ENCODE measurements at regions not wholly inside any gene's neighbourhood (a gene's known extent, or its start where the extent isn't known, plus 50 kb on each side); places are given as distances from the start of the nearest gene placed in this dataset.
"Not testable (repeated sequence)": the region's sequence is repeated elsewhere in the genome, so short reads cannot be mapped to it uniquely, and the experiment has no call there.

DNA sequence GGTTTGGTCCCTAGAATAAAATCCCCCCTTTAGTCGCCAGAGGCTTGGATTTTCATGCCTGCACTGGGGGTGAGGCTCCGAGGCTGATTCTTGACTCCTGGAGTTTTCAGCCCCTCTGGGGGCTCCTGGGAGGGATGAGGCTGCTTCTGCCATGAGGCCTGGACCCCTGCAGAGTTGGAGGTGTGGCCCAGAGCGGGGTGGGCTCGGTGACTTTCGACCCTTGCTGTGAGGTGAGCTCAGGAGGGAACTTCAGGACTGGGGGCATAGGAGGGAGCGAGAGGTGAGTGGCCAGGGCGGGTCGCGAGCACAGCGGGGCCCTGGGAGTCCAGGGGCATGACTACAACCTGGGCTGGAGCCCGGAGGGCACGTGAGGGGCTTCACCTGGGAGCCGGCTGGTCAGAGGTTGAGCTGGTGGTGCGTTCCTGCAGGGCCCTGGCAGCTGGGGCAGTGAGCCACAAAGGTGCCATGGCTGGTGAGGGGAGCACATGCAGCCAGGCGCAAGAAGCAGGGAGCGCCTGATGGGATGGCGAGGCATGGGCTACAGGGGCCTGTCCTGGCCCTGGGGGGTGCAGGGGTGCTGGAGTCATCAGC is 168.2 kb downstream of the KIF26A start:
- DNase-seq = no peak

DNA sequence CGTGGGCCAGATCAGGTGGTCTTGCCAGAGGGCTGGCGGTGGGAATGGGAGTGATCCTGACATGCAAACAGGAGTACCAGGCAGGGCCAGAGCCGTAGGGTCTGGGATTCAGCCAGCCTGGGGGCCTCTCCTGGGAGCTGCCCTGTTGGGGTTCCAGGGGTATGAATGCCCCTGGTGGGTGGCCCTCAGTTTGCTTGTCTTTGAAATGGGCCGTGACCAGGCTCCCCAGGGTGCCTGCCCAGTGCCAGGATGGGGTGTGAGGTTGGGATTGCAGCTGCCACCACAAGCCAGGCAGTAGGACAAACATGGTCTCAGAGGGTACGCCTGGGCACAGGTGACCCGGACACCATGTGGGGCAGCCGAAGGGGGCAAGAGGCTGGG is 168.8 kb downstream of the KIF26A start:
- DNase-seq = no peak

DNA sequence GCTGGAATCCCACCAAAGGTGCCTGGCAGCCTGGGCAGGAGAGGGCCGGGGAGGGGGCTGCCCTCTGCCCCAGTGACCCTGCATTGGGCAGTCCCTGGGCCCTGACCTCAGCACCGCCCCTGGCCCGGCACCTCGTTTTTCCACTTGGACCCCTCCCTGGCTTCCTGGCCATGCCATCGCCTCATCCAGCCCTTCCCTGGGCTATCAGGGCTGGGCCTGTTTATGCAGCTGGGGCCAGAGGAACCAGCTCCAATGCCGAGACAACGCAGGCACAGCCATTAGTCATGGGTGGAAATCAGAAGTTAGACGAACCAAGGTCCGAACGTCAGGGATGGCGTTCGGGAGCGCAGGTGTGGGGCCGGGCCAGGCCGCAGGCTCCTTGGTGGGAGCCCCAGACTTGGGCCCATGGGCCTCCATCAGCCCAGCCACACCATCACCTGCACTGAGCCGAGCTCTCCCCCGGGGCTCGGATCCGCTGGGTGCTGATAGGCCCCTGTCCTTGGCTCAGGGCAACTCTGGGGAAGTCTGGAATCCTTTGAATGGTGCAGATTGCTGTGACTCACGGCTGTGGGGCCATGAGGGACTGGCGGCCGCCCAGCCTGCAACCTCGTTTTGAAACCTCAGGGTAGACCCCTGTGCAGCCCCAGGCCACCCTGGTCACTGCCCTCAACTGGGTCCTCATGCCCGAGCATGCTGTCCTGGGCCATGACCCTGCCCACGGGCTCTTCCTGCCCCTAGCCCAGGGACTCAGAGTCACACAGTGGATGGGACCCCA is 169.4 kb downstream of the KIF26A start:
- DNase-seq = no peak

DNA sequence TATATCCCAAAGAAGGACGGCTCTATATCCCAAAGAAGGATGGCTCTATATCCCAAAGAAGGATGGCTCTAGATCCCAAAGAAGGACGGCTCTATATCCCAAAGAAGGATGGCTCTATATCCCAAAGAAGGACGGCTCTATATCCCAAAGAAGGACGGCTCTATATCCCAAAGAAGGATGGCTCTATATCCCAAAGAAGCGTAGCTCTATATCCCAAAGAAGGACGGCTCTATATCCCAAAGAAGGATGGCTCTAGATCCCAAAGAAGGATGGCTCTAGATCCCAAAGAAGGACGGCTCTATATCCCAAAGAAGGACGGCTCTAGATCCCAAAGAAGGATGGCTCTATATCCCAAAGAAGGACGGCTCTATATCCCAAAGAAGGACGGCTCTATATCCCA is 170.1 kb downstream of the KIF26A start:
- not testable (repeated sequence) for DNase-seq

DNA sequence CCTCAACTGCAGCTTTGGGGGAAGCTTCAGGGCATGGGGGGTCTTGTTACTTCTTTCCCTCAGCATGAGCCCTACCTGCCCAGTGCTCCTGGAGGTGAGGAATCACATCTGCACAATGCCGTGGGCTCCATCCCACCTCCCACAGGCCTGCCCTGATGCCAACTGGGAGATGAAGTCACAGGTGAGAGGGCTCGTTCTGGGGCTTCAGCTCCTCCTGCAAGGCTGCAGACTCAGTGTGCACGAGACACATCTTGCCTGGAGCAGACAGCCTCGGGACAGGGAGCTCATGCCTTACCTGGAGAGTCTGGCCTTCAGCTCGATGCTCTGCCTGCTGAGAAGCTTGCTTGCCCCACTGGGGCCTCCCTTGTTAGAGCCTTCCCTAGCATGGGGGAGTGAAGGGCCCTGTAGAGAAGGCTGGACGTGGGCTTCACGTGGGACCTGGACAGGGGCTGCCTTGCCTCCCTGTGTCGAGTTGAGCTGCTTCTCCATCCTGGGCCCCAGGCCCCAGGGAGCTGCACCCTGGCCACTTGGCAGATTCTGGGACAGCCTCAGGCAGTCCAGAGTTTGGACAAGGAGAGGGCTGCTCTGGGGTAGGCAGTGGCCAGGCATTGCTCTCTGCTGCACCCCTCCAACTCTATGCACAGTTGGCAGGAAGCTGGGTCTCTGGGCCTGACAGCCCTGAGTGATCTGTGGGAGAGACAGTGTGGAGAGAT is 171.4 kb downstream of the KIF26A start:
- no peak for DNase-seq

DNA sequence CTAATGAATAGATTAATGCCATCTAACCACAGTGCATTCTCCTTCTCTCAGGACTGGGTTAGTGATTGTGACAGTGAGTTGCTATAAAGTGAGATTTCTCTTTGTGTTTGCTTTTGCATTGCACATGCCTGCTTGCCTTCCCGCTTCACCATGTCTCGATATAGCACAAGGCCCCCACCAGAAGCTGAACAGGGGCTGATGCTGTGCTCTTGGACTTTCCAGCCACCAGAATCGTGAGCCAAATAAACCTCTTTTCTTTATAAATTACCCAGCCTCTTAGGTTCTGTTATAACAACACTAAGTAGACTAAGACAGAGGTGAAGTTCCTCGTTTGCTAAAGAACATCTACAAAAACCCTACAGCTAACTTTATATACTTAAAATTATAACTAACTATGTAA is 173.0 kb downstream of the KIF26A start:
- DNase-seq = no peak

DNA sequence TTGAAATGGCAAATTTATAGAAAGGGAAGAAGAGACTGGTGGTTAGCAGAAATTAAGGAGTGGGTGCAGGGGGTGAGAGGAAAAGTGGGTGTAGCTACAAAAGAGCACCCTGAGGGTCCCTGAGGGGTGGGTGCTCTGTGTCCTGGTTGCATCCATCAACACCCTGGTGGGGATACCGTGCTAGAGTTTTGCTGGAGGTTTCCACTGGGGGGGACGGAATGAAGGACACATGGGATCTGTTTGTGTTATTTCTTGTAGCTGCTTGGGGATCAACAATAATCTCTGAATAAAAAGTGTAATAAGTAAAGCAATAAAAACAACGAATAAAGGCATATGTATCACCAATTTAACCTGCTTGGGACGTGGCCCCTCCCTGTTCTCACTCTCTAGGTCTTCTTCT is 175.3 kb downstream of the KIF26A start:
- DNase-seq = no peak

DNA sequence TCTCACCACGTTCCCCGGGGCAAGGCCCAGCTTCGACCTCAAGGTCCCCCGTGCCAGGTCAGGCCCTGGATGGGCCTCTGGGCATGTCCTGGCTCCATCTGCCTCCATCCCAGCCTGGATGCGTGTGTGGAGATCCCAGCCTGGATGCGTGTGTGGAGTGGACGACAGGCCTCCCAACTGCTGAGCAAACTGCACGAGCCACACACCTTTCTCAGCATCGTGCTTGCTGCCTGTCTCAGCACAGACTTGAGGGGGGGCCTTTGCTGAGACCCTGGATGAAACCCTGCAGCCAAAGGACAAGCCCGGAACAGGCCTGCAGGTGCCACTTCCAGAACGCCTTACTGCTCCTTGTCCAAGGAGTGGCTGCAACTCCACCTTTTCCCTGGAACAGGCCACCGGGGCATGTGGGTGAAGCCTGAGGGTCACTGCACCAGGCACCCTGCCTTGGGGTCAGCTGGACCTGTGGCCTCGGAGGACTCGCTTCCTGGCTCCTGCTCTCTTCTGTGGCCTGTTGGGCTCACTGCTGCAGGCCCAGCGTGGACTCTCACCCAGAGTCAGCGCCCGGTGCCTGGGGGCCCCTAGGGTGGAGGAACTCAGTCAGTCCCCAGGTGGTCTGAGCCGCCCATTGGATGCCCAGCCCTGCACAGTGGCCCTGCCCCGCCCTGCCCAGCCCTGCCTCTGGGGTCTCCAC is 176.0 kb downstream of the KIF26A start:
- DNase-seq = no peak

DNA sequence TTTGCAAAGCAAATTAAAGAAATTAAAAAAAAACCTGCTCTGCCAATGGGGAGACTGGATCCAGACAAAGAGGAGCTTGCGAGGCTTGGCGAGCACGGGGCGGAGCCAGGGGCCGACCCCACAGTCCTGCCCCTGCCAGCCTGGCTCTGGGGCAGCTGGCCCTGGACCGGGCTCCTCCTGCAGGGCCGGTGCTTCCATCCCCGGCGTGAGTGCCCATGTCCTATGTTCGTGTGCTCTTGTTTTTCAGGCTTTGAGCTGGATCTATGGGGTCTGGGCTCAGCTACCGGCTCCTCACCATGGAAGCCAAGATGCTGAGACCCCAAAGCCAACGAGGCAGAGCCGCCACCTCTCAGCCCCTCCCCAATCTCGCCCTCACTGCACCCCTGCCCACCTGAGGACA is 176.8 kb downstream of the KIF26A start:
- no peak for DNase-seq

DNA sequence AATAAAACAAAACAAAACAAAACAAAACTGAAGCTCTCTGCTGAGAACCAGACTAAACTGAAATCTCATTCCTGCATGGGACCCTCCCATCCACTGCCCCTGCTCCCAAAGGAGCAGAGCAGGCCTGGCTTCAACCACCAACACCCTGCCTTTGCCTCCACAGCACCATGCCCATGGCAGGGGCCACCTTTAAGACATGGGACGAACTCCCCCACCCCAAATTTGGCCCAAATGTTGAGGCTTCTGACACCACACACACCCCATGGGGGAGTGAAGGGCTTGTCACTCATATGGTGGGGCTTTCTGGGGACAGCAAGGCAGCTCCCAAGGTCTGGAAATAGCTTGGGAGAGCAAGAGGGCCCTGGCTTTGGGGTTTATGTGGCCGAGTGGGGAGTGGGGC is 177.2 kb downstream of the KIF26A start:
- no peak for DNase-seq

DNA sequence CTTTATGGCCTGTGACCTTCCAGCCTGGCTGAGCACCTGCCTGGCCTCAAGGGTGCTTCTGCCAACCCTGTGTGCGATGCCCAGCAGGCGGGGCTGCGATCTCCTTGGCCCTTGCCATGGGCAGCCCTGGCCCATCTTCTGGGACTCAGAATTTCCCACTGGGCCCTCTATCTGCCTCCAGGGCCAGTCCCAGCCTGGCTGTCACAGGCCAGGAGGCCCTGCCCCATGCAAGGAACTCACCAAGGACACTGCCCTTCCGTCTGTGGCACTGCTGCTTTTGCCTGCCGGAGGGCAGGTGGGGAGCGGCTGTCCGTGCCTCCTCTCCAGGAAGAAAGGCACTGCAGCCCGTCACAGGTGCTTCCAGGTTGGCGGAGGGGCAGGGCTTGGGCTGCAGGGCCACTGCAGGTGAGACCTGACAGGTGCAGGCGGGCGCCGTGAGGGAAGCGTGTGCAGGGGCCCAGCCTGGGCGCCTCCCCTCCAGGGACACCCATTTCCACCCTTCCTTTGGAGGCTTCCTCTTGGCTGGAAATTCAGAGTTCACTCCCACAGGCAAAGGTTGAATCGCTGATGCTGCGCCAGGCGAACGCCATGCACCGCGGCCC is 177.8 kb downstream of the KIF26A start:
- no peak for DNase-seq

DNA sequence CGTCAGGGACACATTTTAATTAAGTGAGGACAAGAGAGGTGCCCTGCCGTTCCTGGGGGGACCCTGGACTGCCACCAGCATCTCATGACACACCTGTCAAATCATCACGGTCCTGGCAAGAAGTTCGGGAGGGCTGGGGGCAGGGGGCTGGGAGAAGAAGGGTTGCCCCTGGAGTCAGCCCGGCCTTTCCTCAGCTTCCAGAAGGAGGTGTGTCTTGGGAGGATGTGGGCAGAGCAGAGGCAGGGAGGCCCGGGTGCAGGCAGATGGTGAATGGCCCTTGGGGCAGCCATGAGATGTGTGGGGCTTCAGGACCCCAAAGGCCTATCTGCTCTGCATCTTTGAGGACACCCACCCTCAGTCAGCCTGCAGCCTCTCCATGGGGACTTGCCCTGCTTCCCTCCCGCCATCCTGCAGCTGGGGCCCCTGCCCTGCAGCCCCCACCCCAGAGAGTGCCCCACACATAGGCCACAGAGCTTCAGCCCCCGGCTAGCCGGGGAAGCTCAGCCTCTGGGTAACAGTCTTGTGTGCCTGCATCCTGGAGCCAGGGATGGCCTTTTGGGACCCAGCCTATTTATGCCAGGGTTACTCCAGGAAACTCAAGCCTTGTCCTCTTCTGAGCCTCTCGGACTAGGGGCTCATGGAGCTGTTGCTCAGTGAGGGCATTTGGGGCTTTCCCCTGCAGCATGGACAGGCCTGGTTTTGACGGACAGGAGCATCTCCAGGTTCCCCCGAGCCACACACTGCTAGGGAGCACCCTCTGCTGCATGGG is 178.5 kb downstream of the KIF26A start:
- DNase-seq = no peak

DNA sequence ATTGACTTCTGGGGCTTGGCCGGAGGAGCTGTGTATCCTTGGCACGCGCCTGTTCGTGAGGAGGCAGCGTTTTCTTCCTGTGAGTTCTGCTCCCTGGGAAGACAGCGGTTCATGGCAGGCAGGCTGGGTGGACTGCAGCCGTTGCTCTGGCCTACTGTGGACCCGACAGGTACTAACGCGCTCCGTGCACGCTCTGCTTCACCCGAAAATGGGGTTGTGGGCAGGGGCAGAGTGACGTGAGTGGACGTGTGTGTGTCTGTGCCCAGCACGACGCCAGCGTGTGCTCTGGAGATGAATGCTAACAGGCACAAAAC is 179.1 kb downstream of the KIF26A start:
- no peak for DNase-seq

DNA sequence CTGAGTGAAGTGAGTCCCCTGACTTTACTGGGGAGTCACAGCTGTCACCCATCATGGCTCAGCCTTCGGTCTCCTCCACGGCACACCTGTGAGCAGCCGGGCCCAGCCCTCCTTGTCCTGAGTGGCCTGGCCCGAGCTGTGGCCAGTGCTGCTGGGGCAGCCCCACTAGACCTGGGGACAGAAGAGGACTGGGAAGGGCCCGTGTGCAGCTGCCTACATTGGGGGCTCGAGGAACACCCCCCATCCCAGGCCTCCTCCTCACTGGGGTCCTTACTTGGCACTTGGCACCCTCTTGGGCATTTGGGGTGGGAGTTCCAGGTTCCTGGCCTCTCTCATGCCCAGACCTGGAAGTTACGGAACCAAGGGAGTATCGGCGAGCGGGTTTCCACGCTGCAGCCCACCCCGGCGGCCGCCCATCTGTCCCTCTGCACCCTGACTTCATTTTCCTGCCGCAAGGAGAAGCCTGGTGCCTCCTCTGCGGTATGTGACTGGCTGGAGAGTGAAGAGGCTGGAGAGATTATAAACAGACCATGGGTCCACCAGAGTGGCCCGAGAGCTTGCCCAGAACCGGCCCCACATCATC is 179.7 kb downstream of the KIF26A start:
- no peak for DNase-seq

DNA sequence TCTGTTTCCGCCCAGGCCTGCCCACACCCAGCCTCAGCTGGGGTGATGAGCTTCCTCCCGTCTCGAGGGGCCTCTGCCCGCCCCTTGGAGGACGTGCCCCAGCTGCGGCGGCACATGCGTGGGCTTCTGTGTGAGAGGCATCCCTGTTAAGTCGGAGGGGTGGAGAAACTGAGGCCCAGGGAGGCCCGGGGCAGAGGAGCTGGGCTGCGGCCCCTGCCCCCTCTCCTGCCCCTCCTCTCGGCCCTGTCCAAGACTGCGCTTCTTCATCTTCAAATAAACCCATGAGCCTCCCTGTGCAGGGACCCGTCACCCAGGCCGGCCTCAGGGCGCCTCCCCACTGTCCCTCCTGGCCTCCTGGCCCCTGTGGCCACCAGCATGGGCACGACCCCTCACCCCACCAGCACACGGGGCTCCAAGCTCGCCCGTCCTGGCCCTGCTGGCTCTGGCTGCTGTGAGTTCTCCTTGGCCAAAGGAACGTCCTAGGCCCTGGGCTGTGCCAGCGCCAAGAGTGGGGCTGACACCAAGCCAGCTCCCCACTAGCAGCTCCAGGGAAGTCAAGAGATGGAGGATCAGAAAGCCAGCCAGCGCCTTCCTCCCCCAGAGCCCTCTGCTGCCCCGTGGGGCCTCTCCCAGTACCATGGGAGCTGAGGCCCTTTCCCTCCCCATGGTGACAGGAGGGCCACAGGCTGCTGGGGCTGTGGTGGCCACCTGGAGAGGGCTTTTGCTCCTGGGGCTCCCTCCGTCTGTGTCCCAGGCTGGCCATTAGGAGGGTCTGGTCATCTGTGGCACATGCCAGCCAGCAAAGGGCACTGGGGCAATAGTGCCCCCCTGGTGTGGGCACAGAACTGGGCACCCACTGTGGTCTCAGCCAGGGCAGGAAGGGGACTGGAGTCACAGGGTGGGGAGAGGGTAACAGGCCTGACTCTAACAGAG is 180.4 kb downstream of the KIF26A start:
- no peak for DNase-seq

DNA sequence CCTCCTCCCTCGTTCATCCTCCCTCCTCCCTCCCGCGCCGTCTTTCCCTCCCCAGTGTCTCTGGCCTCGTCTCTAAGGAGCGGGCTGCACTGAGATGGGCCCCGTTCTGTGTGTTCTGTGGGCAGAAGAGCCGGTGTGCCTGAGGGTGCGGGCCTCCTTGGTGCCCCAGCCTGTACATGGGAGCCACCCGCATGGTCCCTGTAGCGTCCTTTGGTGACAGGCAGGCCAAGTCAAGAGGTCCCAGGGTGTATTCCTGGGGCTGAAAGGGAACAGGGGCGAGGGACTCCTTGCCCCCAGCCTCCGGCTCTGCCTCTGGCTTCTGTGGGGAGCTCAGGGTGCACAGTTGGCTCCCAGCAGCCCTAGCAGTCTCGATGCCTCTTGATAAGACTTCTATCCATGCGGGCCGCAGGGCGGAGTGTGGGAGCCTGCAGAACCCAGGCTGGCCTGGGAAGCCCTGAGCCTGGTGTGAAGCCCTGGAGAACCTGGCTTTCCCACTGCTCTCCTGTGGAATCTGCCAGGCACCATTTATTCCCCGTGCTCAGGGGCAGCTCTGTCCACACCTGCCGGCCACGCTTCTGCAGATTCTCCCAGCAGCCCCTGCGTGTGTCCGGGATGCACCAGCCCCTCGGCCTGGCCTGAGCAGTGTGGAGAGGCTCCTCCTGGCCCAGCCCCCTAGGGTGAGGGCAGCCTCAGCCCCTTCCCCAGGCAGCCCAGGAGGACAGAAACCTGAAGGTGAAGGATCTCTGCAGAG is 181.3 kb downstream of the KIF26A start:
- no peak for DNase-seq

DNA sequence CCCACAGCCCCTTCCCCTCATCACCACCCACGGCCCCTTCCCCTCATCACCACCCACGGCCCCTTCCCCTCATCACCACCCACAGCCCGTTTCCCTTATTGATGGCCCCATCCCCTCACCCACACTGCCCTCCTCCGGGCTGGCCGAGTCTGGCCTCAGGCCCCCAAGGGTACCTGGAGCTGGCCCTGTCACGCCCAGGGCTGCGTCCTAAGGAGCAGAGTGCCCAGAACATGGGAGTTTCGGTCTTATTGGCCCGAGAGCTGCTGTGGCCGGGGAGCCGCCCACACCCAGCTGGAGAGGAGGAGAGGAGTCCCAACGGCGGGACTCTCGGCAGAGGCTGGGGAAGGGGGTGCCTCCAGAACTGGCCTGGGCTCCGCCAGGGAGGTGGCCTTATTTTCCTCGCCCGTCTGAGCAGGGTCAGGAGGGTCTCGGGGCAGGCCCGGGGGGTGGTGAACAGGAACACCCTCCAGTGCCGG is 182.3 kb downstream of the KIF26A start:
- DNase-seq = no peak

DNA sequence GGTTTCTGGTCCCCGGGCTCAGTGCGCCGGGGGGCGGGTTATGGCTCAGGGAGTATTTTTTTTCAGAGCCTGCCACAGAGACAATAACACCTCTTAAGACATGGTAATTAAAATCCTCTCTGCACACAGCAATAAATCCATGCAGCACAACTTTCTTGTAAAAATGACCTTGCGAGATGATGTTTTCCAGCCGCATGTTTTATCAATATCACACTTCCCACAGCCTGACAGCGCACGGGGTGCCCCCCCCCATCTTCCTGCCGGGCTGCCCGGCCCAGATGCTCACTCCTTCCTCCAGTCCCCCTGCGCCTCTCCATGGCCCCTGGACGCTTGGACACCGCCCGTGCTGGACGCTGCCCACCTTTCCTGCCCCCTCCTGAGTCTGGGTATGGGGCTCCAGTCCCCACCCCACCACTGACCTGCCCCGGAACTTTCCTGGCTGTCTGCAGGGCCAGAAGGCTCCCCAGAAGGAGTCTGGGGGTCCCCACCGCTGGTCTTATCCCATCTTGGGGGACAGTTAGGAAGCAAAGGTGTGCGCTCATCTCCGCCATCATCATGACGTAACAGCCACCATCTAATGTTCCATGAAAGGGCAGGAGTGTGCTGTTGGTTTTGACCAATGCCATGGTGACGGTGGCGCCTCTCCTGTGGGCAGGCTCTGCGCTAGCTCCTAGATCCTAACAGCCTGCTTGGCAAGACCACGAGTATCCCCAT is 182.9 kb downstream of the KIF26A start:
- DNase-seq = no peak

DNA sequence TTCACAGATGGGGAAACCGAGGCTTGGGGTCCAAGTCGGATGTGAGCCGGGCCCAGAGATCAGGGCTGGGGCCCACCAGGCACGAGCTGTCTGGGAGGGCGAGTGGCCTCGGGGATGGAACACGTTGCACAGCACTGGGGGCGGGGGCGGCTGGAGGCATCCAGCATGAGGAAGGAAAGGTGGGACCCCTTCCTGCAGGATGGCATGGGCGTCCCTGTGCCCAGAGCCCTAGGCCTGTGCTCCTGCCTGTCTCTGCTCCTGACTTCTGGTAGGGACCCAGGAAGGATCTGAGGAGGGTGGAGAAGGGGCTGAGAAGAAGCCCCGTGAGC is 183.4 kb downstream of the KIF26A start:
- DNase-seq = no peak
